Activated CD4-positive, alpha-beta T cell treated with anti-CD3 and anti-CD28 coated beads for 24 hours (primary cell): ENCODE measurements at regions not wholly inside any gene's neighbourhood (a gene's known extent, or its start where the extent isn't known, plus 50 kb on each side); places are given as distances from the start of the nearest gene placed in this dataset.

Source experiments
- DNase-seq, 2 donors: peaks; one replicate each; pipeline ENCODE4 v3.0.0-alpha.2; 2020; ENCODE audit warnings: low read depth in 2 of 2

DNA sequence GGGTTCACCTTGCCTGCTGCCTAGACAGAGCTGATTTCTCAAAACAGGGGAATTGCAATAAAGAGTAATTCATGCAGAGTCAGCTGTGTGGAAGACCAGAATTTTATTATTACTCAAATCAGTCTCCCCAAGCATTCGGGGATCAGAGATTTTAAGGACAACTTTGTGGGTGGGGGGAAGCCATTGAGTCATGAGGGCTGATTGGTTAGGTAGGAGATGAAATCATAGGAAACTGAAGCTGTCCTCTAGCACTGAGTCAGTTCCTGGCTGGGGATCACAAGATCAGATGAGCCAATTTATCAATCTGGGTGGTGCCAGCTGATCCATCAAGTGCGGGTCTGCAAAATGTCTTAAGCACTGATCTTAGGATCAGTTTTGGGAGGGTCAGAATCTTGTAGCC lies 159.1 kb upstream of the MAP1B start:
- DNase-seq: no peak

GRCh38 chr5:71949772-71950171 lies 157.5 kb upstream of the MAP1B start:
- DNase-seq: no peak

GRCh38 chr5:71953866-71954265 lies 153.4 kb upstream of the MAP1B start:
- DNase-seq: no peak

DNA sequence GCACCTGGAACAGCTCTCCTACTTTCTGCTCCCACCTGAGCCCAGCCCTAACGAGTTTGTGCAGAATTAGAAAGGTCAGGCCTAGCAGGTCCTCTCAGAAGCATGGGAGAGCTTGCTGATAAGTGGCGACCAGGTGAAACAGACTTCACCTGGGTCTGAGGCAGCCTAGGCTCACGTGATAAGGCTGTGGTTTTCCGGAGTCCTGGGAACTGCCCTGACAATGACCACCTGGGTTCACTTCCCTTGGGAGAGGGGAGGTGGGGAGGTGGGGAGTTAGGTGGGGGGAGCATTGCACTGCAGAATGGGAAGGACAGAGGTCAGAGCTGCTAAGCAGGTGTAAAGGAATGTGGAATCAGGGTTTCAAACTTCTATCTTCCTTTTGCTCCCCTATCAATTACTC lies 152.9 kb upstream of the MAP1B start:
- no peak for DNase-seq

DNA sequence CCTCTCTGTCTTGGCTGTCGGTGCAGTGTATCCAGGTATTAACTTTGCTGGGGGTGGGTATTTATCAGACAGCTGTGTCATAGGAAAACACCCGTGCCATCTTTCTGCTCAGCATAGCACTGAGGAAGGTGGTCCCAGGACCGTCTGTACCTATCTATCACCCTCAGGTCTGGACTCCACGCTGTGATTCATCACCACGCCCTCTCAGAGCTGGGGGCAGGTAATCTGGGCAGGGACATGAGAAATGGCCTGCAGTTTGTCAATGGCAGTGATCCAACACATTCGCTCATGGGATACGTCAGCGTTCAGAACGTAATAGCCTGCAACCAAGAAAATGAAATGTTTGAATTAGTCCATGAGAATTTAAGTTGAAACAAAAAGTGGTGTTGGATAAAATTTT lies 151.6 kb upstream of the MAP1B start:
- DNase-seq: no peak

DNA sequence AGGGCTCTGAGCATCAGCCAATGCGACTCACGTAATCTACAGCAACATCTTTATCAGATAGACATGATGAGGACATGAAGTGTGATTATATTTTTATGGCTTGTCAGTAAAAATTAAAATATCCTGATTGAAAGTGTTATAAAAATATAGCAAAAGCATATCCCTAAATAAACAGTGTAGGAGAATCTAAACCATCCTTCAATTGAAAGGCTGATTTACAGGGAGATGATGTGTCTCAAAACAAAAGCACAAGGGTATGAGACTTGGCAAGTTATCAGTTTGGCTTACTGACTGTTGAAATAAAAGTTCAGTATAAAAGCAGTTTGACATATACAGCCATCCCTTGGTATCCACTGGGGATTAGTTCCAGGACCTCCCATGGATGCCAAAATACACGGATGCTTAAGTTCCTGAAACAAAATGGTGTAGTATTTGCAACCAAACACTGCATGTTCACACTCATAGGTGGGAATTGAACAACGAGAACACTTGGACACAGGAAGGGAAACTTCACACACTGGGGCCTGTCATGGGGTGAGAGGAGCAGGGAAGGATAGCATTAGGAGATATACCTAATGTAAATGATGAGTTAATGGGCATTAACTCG lies 149.9 kb upstream of the MAP1B start:
- no peak for DNase-seq

- no peak for DNase-seq
Measured at GRCh38 chr5:71960195-71960594, 147.1 kb upstream of the MAP1B start.

- DNase-seq: no peak
Measured at GRCh38 chr5:71961786-71962185, 145.5 kb upstream of the MAP1B start.

- DNase-seq: no peak
Measured at GRCh38 chr5:71969460-71969859, 137.8 kb upstream of the MAP1B start.

DNA sequence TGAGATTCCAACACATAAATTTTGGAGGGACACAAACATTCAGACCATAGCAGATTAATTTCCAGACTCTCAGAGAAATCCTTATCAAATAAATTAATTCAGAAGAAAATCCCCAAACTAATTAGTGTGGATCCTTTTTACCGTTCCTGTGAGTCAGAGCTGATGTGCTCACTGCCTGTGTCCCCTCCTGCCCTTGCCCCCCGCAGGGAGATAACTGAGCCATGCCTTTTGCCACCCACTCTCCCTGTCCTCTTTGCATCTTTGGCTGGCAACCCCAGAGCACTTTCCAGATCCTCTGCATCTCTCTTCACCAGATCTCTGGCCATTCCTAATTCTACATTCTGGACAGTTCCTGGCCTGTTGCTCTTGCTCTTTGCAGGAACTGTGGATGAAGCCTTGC lies 135.4 kb upstream of the MAP1B start:
- DNase-seq: no peak

DNA sequence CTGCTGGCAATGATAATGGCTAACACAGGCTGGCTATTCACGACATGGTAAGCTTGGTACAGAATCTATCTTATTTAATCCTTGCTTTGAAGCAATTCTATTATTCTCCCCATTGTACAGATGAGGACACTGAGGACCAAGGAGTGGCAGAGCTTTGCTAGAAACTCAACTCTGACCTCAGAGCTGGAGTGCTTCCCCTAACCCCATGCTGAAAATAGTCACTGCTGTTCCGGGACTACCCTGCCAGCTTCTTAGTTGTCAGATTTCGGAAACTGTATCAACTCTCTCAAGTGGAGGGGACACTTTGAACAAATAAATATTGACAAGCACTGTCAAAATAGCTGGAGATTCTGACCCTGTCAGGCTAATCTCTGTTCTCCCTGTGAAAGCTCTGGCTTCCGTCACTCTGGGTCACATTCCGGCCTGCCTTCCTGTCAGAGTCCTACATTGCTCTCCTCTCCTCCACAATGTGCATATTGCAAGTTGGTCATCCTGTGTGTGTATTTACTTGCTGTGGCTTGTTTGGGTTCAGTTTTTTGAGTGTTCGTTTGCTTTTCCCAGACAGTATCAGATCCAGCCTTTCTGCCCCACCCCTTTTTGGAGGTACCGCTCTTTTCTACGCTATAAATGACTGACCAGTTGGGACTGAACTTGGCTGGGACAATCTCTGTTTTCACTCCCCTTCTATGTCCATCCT lies 134.3 kb upstream of the MAP1B start:
- no peak for DNase-seq

GRCh38 chr5:71973563-71973962 lies 133.7 kb upstream of the MAP1B start:
- no peak for DNase-seq

DNA sequence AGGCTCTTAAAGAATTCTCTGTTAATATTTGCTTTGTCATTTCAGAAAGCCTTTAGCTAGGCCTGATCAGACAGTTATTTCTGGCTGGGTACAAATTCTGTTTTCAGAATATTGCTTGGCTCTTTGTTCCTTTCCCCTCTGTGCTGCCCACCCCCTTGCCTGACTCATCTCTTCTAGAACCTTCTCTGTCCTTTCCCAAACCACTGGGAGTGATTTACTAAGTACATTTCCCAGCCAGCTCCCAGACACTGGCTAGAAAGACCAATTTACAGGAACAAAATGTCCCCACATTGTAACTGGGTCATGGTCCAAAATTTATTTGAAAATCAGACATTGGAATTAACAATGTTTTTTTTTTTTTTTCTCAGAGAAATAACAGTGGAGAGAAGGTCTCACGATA lies 133.1 kb upstream of the MAP1B start:
- no peak for DNase-seq

- no peak for DNase-seq
Measured at GRCh38 chr5:71974622-71975021, 132.7 kb upstream of the MAP1B start.

GRCh38 chr5:71976449-71976848 lies 130.8 kb upstream of the MAP1B start:
- no peak for DNase-seq

- no peak for DNase-seq
Measured at GRCh38 chr5:71977311-71977710, 130.0 kb upstream of the MAP1B start.

GRCh38 chr5:71978216-71978615 lies 129.1 kb upstream of the MAP1B start:
- no peak for DNase-seq

GRCh38 chr5:71982717-71983395 lies 124.4 kb upstream of the MAP1B start:
- DNase-seq: no peak

GRCh38 chr5:71986101-71986500 lies 121.2 kb upstream of the MAP1B start:
- no peak for DNase-seq

DNA sequence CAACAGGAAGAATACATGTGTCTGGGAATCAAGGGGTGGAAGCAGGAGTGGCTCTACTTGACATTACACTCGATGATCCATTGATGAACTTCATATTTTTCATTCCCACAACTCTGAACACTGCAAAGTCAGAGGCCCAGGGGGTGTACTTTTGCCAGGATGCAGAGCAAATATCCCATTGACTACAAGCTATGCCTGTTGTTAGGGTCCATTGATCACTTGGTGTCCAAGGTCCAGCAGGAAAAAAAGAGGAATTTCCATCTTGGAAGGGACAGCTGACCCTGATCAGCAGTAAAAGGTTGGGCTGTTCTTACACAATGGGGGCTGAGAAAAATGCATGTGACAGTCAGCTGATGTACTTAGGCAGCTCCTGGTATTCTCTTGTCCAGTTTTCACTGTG lies 118.5 kb upstream of the MAP1B start:
- DNase-seq: no peak

- no peak for DNase-seq
Measured at GRCh38 chr5:71993600-71993999, 113.7 kb upstream of the MAP1B start.

- no peak for DNase-seq
Measured at GRCh38 chr5:71996789-71997188, 110.5 kb upstream of the MAP1B start.

DNA sequence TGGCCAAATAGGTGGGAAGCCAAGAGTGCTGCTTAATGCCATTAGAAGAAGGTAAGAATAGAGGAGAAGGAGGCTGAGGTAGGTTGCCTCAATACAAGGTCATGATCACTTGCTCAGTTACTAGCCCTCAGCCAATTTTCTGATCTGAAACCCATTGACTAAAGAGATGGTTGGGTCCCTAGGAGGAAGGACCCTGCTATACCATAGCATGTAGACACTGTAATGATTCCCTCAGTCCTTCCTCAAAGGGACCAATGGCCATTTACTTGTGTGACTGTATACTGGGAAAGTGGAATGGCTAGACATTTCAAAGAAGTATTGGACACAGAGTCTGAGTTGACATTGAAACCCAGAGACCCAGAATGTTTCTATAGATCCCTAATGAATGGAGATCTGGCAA lies 108.5 kb upstream of the MAP1B start:
- no peak for DNase-seq
